ENCODE measurements at regions not wholly inside any gene's neighbourhood (a gene's known extent, or its start where the extent isn't known, plus 50 kb on each side); places are given as distances from the start of the nearest gene placed in this dataset.

DNA sequence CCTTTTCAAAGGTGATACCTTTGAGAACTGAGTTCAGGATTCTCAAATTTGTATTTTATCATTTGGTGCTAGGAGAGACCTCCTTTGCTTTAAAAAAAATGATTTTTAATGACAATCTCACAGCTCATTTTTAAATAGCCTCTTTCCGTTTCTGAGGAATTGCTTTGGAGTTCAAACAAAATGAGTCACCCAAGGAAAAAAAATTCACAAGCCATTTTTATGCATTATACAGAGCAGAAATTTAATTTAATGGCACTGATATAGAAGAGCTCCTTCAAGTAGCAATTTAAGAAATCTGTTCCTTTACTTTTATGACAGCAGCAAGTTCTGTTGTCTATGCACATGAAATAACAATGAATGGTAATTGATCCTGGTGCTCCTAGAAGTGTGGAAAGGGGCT is 337.9 kb upstream of the KCNMB2 start:
- H3K27ac ChIP-seq (replicated peaks): no peak overlapping the region
- intact Hi-C loops (cut with micrococcal nuclease): no loop called here
- no peaks in the 10 kb centered on the region for H3K27me3 ChIP-seq (ENCODE audit: low read depth)
- H3K36me3 ChIP-seq: no peaks in the 10 kb centered on the region
- peaks cover 29% of the 10 kb centered on the region for H3K4me1 ChIP-seq
- no peaks in the 10 kb centered on the region for H3K9me3 ChIP-seq (replicated peaks)
- TF ChIP-seq, protein P1, sequence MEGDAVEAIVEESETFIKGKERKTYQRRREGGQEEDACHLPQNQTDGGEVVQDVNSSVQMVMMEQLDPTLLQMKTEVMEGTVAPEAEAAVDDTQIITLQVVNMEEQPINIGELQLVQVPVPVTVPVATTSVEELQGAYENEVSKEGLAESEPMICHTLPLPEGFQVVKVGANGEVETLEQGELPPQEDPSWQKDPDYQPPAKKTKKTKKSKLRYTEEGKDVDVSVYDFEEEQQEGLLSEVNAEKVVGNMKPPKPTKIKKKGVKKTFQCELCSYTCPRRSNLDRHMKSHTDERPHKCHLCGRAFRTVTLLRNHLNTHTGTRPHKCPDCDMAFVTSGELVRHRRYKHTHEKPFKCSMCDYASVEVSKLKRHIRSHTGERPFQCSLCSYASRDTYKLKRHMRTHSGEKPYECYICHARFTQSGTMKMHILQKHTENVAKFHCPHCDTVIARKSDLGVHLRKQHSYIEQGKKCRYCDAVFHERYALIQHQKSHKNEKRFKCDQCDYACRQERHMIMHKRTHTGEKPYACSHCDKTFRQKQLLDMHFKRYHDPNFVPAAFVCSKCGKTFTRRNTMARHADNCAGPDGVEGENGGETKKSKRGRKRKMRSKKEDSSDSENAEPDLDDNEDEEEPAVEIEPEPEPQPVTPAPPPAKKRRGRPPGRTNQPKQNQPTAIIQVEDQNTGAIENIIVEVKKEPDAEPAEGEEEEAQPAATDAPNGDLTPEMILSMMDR (IDR thresholded peaks at IDR 0.05; ENCODE audit: borderline replicate concordance): no peak
- DNase-seq: no peak
- no peak overlapping the region for H3K4me3 ChIP-seq

DNA sequence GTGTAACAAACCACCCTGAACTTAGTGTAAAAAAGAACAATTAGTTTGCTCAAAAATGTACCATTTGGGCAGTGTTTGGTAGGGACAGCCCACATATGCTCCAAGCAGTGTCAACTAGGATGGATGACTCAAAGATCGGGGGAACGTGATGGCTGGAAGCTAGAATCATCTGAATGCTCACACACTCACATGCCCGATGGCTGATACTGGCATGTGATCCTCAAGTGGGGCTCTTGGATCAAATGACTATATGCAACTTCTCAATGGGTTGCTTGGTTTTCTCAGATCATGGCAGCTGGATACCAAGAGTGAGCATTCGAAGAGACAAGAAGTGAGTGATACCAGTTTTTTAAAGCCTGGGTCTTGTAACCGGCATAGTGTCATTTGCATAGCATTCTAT is 335.9 kb upstream of the KCNMB2 start:
- Histone ChIP-seq H3K27ac (replicated peaks) (no peak overlapping the region), H3K9me3 (replicated peaks) (no peaks in the 10 kb centered on the region), H3K4me1 (peaks cover 24% of the 10 kb centered on the region), H3K4me3 (no peak overlapping the region), H3K27me3 (ENCODE audit: low read depth) (no peaks in the 10 kb centered on the region), H3K36me3 (no peaks in the 10 kb centered on the region)
- TF ChIP-seq, protein P1 (IDR thresholded peaks at IDR 0.05; ENCODE audit: borderline replicate concordance): no peak
- no peak for DNase-seq
- intact Hi-C loops (cut with micrococcal nuclease): no loop called here

DNA sequence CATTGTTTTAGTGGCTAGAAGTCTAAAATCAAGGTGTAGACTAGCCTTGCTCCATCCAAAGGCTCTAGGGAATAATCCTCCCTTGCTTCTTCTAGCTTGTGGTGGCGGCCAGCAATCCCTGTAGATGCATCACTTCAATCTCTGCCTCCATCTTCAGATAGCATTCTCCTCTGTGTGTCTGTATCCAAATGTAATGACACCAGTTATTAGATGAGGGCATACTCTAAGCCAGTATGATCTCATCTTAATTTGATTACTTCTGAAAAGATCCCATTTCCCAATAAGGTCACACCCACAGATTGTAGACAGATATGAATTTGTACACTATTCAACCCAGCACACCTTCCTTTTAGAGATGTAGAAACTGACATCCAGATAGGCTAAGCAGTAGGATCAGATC is 334.5 kb upstream of the KCNMB2 start:
- H3K9me3 ChIP-seq (replicated peaks): no peaks in the 10 kb centered on the region
- peak overlapping the region; percentile 1 for H3K27ac ChIP-seq (replicated peaks)
- H3K36me3 ChIP-seq: no peaks in the 10 kb centered on the region
- no peak overlapping the region for H3K4me3 ChIP-seq
- no peak for DNase-seq
- TF ChIP-seq, protein P1 (IDR thresholded peaks at IDR 0.05; ENCODE audit: borderline replicate concordance): no peak
- H3K27me3 ChIP-seq (ENCODE audit: low read depth): no peaks in the 10 kb centered on the region
- intact Hi-C loops (cut with micrococcal nuclease): no loop called here
- H3K4me1 ChIP-seq: peaks cover 20% of the 10 kb centered on the region

DNA sequence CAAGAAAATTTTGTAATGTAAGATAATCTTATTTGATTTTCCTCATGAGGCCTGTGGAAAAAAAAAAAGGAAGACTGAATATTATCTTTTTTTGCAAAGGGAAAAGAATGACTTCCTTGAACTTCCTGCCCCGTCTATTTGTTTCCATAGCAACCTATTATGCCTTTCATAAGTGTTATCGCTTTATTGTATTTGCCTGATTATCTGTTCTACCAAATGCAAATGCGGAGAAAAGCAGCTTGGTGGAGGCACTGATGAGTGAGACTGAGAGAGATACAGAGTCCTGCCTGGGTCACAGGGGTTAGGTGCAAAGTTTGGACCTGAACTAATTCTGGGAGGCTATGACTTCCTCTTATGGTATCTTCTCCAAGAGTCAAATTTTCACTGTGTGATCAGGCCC is 334.0 kb upstream of the KCNMB2 start:
- no peak overlapping the region for H3K27ac ChIP-seq (replicated peaks)
- H3K4me3 ChIP-seq: no peak overlapping the region
- intact Hi-C loops (cut with micrococcal nuclease): no loop called here
- TF ChIP-seq, protein P1 (IDR thresholded peaks at IDR 0.05; ENCODE audit: borderline replicate concordance): no peak
- H3K27me3 ChIP-seq (ENCODE audit: low read depth): no peaks in the 10 kb centered on the region
- no peaks in the 10 kb centered on the region for H3K9me3 ChIP-seq (replicated peaks)
- no peak for DNase-seq
- H3K36me3 ChIP-seq: no peaks in the 10 kb centered on the region
- peaks cover 20% of the 10 kb centered on the region for H3K4me1 ChIP-seq

DNA sequence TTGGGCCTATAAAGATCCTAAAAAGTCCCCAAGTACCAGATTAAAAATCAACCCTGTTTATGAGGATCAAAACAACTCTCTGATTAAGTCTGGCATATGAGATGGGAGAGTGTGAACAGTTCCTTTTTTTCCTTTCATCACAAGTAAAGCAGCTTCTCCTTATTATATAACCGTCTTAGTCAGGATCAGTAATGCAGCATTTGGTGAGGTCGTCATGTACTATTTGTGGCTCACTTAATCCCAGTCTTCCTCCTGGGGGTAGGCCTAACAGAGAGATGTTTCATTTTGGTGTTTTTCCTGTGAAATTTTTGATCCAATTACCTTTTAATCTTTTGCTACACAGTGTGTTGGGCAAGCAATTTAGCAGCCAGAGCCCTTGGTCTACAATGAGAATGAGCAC is 333.1 kb upstream of the KCNMB2 start:
- H3K27ac ChIP-seq (replicated peaks): peak overlapping the region; percentile 33
- intact Hi-C loops (cut with micrococcal nuclease): no loop called here
- no peaks in the 10 kb centered on the region for H3K9me3 ChIP-seq (replicated peaks)
- H3K4me3 ChIP-seq: no peak overlapping the region
- no peaks in the 10 kb centered on the region for H3K27me3 ChIP-seq (ENCODE audit: low read depth)
- TF ChIP-seq, protein P1 (IDR thresholded peaks at IDR 0.05; ENCODE audit: borderline replicate concordance): no peak
- peaks cover 20% of the 10 kb centered on the region for H3K4me1 ChIP-seq
- H3K36me3 ChIP-seq: no peaks in the 10 kb centered on the region
- no peak for DNase-seq

DNA sequence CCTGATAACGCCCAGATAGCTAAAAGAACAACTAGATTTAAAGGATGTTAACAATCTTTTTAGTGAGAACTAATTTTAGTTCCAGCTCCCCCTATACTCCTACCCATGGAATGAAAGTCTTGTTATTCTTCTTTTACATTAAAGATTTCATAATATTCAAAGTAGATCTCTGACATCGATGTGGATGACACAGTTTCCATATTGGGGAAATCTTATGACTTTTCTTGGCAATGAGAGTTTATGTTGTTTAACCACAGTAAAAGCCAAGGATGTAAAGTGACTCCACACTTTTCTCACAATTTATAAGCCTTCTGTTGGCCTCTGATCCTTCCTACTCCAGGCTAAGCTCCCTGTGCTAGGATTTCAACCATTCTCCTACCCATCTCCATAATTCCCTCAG is 332.6 kb upstream of the KCNMB2 start:
- intact Hi-C loops (cut with micrococcal nuclease): no loop called here
- no peaks in the 10 kb centered on the region for H3K9me3 ChIP-seq (replicated peaks)
- H3K4me3 ChIP-seq: no peak overlapping the region
- H3K36me3 ChIP-seq: no peaks in the 10 kb centered on the region
- peaks cover 20% of the 10 kb centered on the region for H3K4me1 ChIP-seq
- TF ChIP-seq, protein P1 (IDR thresholded peaks at IDR 0.05; ENCODE audit: borderline replicate concordance): no peak
- no peak for DNase-seq
- H3K27me3 ChIP-seq (ENCODE audit: low read depth): no peaks in the 10 kb centered on the region
- peak overlapping the region; percentile 33 for H3K27ac ChIP-seq (replicated peaks)

All from left ventricle myocardium inferior (tissue), 1 donor.